Upper lobe of left lung (tissue), 6 donors: ENCODE measurements at regions not wholly inside any gene's neighbourhood (a gene's known extent, or its start where the extent isn't known, plus 50 kb on each side); places are given as distances from the start of the nearest gene placed in this dataset.

Source experiments
- ATAC-seq, 2 donors: fragments of 200-7000 bp; cut with Tn5 transposase; one replicate each; pipeline ENCODE4 v1.9.1; 2022; ENCODE audit warnings: mild to moderate bottlenecking in 2 of 2, moderate library complexity in 2 of 2; ENCODE audit not compliant: low FRiP score in 2 of 2
- DNase-seq, 2 donors: peaks; one replicate each; pipeline ENCODE4 v3.0.0-alpha.2; 2019 to 2020
- H3K27ac ChIP-seq, 4 donors: fragments of 200-600 bp; sonication (generic); one replicate each; pipeline ENCODE4 v1.5.1; 2016 to 2019
- H3K27me3 ChIP-seq, 4 donors: fragments of 200-600 bp; sonication (generic); one replicate each; pipeline ENCODE4 v1.5.1; 2017 to 2019
- H3K36me3 ChIP-seq, 4 donors: fragments of 200-600 bp; sonication (generic); one replicate each; pipeline ENCODE4 v1.5.1; 2016 to 2019
- H3K4me1 ChIP-seq, 4 donors: fragments of 200-600 bp; sonication (generic); one replicate each; pipeline ENCODE4 v1.5.1; 2018 to 2019
- H3K4me3 ChIP-seq, 4 donors: fragments of 200-600 bp; sonication (generic); one replicate each; pipeline ENCODE4 v1.5.1; 2017 to 2019; ENCODE audit warnings: mild to moderate bottlenecking in 2 of 4, moderate library complexity in 1 of 4
- H3K9me3 ChIP-seq, 4 donors: fragments of 200-600 bp; sonication (generic); one replicate each; pipeline ENCODE4 v1.5.1; 2018 to 2019
- EP300 ChIP-seq, 4 donors: sonication (generic); formaldehyde crosslinking; IDR thresholded peaks; one replicate each; pipeline ENCODE4 v1.5.1; 2017; ENCODE audit warnings: antibody characterized with exemption in 4 of 4, control low read depth in 2 of 4
- POLR2A ChIP-seq, 4 donors: fragments of 450-650 bp; IDR thresholded peaks; one replicate each; pipeline ENCODE4 v1.5.1; 2016 to 2017; ENCODE audit warnings: antibody characterized with exemption in 4 of 4, mild to moderate bottlenecking in 2 of 4
- POLR2AphosphoS5 ChIP-seq, 2 donors: sonication (generic); formaldehyde crosslinking; IDR thresholded peaks; one replicate each; pipeline ENCODE4 v1.5.1; 2017; ENCODE audit warnings: antibody characterized with exemption in 2 of 2
- WGBS, 2 donors: methylation state at CpG; one replicate each; pipeline ENCODE4 v1.1.5; 2017 to 2018; 5-methylcytosine and 5-hydroxymethylcytosine counted together
- TF ChIP-seq, protein P1 (sequence below), 6 experiments: fragments of 450-650 bp in 4 of 6; fragments of 200-600 bp in 2 of 6; sonication (generic) in 2 of 6; IDR thresholded peaks; one replicate each; pipeline ENCODE4 v1.5.1; 2016 to 2019; ENCODE audit warnings: antibody characterized with exemption in 6 of 6
- donor health status: DM: no; HTN: no; CAD: no; lungs with moderate emphysema.
- donor health status: DM: no; HTN: yes; CAD: no; lungs with severe emphysema.

GRCh38 chr14:43022094-43022800 is 1415.6 kb downstream of the LRFN5 start:
- ATAC-seq (no peak), DNase-seq (no peak)
- no peaks in the 10 kb centered on the region for H3K36me3 ChIP-seq
- TF ChIP-seq POLR2A (IDR thresholded peaks at IDR 0.05) (no peak), POLR2AphosphoS5 (IDR thresholded peaks at IDR 0.05) (no peak), EP300 (IDR thresholded peaks at IDR 0.05) (no peak)
- TF ChIP-seq, protein P1, sequence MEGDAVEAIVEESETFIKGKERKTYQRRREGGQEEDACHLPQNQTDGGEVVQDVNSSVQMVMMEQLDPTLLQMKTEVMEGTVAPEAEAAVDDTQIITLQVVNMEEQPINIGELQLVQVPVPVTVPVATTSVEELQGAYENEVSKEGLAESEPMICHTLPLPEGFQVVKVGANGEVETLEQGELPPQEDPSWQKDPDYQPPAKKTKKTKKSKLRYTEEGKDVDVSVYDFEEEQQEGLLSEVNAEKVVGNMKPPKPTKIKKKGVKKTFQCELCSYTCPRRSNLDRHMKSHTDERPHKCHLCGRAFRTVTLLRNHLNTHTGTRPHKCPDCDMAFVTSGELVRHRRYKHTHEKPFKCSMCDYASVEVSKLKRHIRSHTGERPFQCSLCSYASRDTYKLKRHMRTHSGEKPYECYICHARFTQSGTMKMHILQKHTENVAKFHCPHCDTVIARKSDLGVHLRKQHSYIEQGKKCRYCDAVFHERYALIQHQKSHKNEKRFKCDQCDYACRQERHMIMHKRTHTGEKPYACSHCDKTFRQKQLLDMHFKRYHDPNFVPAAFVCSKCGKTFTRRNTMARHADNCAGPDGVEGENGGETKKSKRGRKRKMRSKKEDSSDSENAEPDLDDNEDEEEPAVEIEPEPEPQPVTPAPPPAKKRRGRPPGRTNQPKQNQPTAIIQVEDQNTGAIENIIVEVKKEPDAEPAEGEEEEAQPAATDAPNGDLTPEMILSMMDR (IDR thresholded peaks at IDR 0.05): no peak
- no peaks in the 10 kb centered on the region for H3K27me3 ChIP-seq
- WGBS, 2 donors: 68 to 80% methylated on average over 1 of the region's 1 CpG
- H3K9me3 ChIP-seq: no peaks in the 10 kb centered on the region
- no peak overlapping the region for H3K4me3 ChIP-seq
- H3K27ac ChIP-seq: no peak overlapping the region
- no peaks in the 10 kb centered on the region for H3K4me1 ChIP-seq

- H3K27ac ChIP-seq: no peak overlapping the region
- DNase-seq (no peak), ATAC-seq (no peak)
- peaks cover 0 to 3% (median 0%) of the 10 kb centered on the region in 4 donors for H3K9me3 ChIP-seq
- no peaks in the 10 kb centered on the region for H3K27me3 ChIP-seq
- H3K4me1 ChIP-seq: no peaks in the 10 kb centered on the region
- no peaks in the 10 kb centered on the region for H3K36me3 ChIP-seq
- no peak overlapping the region for H3K4me3 ChIP-seq
- TF ChIP-seq POLR2AphosphoS5 (IDR thresholded peaks at IDR 0.05): no peak
- no peak for TF ChIP-seq EP300 (IDR thresholded peaks at IDR 0.05)
- TF ChIP-seq, protein P1 (IDR thresholded peaks at IDR 0.05): no peak
- TF ChIP-seq POLR2A (IDR thresholded peaks at IDR 0.05): no peak
Observed at GRCh38 chr14:43019826-43020225, 1413.2 kb downstream of the LRFN5 start.

- TF ChIP-seq POLR2A (IDR thresholded peaks at IDR 0.05): no peak
- no peak for TF ChIP-seq EP300 (IDR thresholded peaks at IDR 0.05)
- TF ChIP-seq, protein P1 (IDR thresholded peaks at IDR 0.05): no peak
- no peak for TF ChIP-seq POLR2AphosphoS5 (IDR thresholded peaks at IDR 0.05)
- Histone ChIP-seq H3K4me3 (no peak overlapping the region), H3K36me3 (no peaks in the 10 kb centered on the region), H3K4me1 (no peaks in the 10 kb centered on the region), H3K9me3 (peaks cover 0 to 7% (median 1%) of the 10 kb centered on the region in 4 donors), H3K27me3 (no peaks in the 10 kb centered on the region), H3K27ac (no peak overlapping the region)
- 85 to 95% methylated on average over 1 of the region's 1 CpG for WGBS, 2 donors
- ATAC-seq: no peak
- DNase-seq: no peak
Observed at GRCh38 chr14:43014338-43014737, 1407.7 kb downstream of the LRFN5 start.

DNA sequence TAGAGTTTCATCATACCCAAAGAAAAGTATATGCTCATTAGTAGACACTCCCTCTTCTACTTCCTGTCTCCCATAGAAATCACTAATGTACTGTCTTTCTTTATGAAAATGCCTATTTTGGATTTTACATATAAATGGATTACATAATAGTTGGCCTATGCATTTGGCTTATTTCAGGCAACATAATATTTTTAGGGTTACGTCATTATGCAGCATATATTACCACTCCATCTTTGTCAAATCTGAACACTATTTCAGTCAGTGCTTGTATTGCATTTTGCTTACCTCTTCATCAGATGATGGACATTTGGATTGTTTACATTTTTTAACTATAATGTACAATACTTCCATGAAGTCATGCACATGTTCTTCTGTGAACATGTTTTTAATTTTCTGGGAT is 1406.1 kb downstream of the LRFN5 start:
- H3K27me3 ChIP-seq: no peaks in the 10 kb centered on the region
- TF ChIP-seq EP300 (IDR thresholded peaks at IDR 0.05) (no peak), POLR2A (IDR thresholded peaks at IDR 0.05) (no peak), POLR2AphosphoS5 (IDR thresholded peaks at IDR 0.05) (no peak)
- TF ChIP-seq, protein P1 (IDR thresholded peaks at IDR 0.05): no peak
- ATAC-seq (no peak), DNase-seq (no peak)
- H3K4me1 ChIP-seq: no peaks in the 10 kb centered on the region
- H3K4me3 ChIP-seq: no peak overlapping the region
- peaks cover 0 to 7% (median 1%) of the 10 kb centered on the region in 4 donors for H3K9me3 ChIP-seq
- no peak overlapping the region for H3K27ac ChIP-seq
- no peaks in the 10 kb centered on the region for H3K36me3 ChIP-seq
- WGBS, 2 donors: 86 to 97% methylated on average over 1 of the region's 1 CpG

DNA sequence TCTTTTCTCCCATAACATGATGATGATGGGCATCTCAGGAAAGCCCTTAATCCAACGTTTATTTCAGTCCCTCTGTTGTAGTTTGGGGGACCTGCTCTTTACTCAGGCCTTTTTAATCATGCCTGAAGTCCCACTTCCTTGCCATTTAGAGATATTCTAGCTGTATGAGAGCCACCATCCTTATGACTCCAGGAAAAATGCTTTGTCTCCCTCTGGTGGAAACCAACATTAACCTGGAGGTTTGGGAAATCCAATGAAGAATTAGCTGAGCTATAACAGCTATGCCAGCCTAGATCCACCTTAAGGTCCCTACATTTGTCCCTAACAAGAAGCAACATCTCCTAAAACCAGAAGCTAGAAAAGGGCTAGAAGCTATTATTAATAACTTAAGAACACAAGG is 1399.1 kb downstream of the LRFN5 start:
- peaks cover 7 to 36% (median 22%) of the 10 kb centered on the region in 4 donors for H3K9me3 ChIP-seq
- ATAC-seq (no peak), DNase-seq (no peak)
- TF ChIP-seq POLR2AphosphoS5 (IDR thresholded peaks at IDR 0.05) (no peak), EP300 (IDR thresholded peaks at IDR 0.05) (no peak), POLR2A (IDR thresholded peaks at IDR 0.05) (no peak)
- TF ChIP-seq, protein P1 (IDR thresholded peaks at IDR 0.05): no peak
- H3K27me3 ChIP-seq: no peaks in the 10 kb centered on the region
- H3K4me3 ChIP-seq: no peak overlapping the region
- WGBS, 2 donors: 33 to 47% methylated on average over 1 of the region's 1 CpG
- no peaks in the 10 kb centered on the region for H3K4me1 ChIP-seq
- no peak overlapping the region for H3K27ac ChIP-seq
- no peaks in the 10 kb centered on the region for H3K36me3 ChIP-seq
